HG03575 (cell line): ENCODE measurements at regions not wholly inside any gene's neighbourhood (a gene's known extent, or its start where the extent isn't known, plus 50 kb on each side); places are given as distances from the start of the nearest gene placed in this dataset.
"Not testable (repeated sequence)": the region's sequence is repeated elsewhere in the genome, so short reads cannot be mapped to it uniquely, and the experiment has no call there.

ENCODE experiments used
- ATAC-seq: cut with Tn5 transposase; IDR thresholded peaks from one replicate; pipeline ENCODE4 v1.9.1; 2021; ENCODE audit not compliant: unreplicated experiment, insufficient number of reproducible peaks, low FRiP score; ENCODE audit errors: extremely low read depth

GRCh38 chr5:56763711-56764466 lies 51.5 kb upstream of the MAP3K1 start:
- ATAC-seq: no peak

GRCh38 chr5:56763182-56763581 lies 52.2 kb upstream of the MAP3K1 start:
- ATAC-seq: no peak

DNA sequence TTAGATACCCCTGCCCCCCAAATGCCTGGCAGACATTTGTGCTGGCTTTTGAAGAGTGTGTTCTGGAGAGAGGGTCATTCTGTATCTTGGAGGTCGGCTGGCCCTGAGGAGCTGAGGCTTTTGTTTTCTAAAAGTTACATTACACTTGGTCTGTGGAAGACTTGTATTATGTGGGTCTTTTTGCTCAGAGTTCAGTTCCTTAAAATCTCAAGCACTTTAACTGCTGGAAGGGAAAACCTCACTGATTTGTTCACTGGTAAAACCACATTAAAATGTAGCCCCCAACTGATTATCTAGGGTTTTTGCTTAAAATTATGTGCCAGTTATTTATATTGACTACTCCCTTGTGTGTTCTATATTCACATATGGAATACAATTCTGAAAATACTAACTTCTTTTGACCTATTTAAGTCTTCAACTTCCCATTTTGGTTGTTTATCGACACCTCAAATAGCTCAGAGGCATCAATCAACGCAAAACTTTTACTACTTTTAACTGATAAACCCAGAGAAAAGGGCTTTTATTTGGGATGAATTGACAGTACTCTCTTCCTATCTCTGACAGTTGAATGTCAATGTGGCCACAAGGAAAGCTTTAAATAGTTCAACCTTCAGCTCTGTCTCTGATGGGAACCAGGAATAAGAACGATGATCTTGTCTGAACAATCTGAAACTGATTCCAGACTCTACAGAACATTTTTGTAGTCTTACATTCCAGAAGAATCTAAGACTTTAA lies 54.0 kb upstream of the MAP3K1 start:
- no peak for ATAC-seq

DNA sequence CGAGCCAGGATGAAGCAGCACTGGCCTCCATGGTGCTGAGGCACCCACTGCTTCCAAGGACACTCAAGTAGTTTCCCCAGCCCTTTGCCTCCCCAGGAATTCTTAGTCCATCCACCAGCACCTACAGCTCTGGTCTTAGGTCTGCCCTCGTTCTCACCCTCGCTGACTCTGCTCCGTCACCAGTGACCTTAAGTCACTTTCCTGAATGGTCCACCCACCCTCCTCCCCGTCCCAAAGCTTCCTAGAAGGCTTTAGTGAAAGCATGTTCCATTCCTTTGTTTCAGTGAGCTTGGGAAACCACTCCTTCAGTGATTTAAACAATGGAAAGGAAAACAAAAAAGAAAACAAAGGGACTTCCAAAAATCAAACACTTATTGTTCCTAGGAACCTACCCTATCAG lies 54.6 kb upstream of the MAP3K1 start:
- no peak for ATAC-seq

- ATAC-seq: no peak
These were observed 55.7 kb upstream of the MAP3K1 start for GRCh38 chr5:56759521-56760216.

- ATAC-seq: no peak
These were observed 58.3 kb upstream of the MAP3K1 start for GRCh38 chr5:56757077-56757476.

DNA sequence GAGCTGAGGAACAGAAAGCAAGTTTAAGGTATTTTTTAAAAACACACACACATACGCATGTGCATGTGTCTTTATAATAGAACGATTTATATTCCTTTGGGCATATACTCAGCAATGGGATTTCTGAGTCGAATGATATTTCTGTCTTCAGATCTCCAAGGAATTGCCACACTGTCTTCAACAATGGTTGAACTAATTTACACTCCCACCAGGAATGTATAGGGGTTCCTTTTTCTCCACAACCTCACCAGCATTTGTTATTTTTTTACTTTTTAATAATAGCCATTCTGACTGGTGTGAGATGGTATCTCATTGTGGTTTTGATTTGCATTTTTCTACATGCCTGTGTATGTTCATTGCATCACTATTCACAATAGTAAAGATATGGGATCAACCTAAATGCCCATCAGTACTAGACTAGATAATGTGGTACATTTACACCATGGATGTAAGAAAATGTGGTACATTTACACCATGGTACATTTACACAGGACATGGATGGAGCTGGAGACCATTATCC lies 60.3 kb upstream of the MAP3K1 start:
- ATAC-seq: no peak

DNA sequence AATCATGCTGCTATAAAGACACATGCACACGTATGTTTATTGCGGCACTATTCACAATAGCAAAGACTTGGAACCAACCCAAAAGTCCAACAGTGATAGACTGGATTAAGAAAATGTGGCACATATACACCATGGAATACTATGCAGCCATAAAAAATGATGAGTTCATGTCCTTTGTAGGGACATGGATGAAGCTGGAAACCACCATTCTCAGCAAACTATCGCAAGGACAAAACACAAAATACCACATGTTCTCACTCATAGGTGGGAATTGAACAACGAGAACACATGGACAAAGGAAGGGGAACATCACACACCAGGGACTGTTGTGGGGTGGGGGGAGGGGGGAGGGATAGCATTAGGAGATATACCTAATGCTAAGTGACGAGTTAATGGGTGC lies 61.8 kb upstream of the MAP3K1 start:
- ATAC-seq: not testable (repeated sequence)

DNA sequence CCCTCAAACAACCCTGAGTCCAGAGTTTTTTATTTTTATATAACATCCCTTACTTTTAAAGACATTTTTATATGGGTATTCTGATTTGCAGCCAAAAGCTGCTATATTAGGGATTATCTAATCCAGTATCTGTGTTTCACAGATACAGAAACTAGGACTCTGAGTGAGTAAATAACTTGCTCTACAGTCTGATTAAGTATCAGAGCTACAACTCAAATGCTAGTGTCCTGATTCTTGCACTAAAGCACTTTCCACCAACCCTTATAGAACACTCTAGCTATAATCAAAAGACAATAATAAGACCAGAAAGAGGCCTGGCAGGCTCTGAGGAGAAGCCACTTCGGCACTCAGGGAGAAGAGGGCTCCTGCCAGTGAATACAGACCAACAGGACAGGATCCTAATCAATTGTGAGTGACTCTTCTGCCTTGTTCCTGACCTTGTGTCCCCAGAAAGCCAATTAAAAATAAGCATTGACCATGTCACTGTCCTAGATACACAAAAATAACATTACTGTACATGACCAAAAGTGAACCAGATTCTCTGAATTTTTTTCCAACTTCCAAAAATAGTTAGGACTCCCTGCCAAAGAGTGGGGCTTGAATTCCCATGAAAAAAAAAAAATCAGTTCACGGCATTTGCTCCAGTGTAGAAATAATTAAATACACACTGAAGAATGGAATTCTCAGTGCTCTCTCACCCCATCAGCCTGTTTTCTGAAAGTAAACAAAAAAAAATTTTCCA lies 63.6 kb upstream of the MAP3K1 start:
- ATAC-seq: no peak

GRCh38 chr5:56749842-56750241 lies 65.5 kb upstream of the MAP3K1 start:
- no peak for ATAC-seq

GRCh38 chr5:56746553-56747339 lies 68.6 kb upstream of the MAP3K1 start:
- ATAC-seq: no peak

GRCh38 chr5:56745864-56746263 lies 69.5 kb upstream of the MAP3K1 start:
- ATAC-seq: no peak

DNA sequence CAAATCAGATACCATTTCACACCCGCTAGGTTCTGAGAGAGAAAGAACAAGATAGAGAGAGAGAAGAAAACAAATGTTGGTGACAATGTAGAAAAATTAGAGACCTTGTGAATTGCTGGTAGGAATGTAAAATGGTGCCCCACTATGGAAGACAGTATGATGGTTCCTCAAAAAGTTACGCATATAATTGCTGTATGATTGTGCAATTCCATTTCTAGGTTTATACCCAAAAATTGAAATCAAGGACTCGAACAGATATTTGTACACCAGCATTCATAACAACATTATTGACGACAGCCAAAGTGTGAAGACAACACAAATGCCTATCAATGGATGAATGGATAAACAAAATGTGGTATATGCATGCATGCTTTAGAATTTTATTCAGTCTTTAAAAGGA lies 74.5 kb upstream of the MAP3K1 start:
- ATAC-seq: no peak

GRCh38 chr5:56739990-56740389 lies 75.4 kb upstream of the MAP3K1 start:
- no peak for ATAC-seq

DNA sequence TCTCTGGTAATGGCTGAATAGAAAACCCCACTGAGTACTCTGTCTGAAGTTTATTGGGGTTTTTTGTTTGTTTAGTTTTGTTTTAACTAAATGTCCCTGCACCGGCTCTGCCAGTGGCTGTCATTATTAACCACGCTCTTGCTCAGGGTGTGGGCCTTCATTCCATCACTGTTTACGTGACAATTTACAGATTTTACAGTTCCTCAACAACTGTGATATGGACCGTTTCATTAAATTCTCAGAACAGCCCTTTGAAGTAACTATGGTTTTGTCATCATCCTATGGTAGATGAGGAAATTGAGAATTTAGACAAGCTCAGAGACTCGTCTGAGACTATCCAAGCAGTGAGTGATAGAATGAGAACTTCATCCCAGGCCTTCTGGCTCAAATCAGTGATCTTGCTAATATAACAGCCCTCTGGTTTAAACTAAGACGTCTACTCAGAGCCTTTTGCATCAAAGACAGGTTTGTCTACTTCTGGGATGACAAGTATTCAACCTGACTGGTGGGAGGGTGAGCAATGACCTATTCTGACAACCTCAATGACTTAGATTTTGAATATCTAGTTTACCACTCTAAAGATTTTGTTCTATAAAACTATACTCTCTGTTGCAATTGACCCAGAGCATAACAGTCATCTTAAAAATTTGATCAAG lies 77.3 kb upstream of the MAP3K1 start:
- no peak for ATAC-seq

DNA sequence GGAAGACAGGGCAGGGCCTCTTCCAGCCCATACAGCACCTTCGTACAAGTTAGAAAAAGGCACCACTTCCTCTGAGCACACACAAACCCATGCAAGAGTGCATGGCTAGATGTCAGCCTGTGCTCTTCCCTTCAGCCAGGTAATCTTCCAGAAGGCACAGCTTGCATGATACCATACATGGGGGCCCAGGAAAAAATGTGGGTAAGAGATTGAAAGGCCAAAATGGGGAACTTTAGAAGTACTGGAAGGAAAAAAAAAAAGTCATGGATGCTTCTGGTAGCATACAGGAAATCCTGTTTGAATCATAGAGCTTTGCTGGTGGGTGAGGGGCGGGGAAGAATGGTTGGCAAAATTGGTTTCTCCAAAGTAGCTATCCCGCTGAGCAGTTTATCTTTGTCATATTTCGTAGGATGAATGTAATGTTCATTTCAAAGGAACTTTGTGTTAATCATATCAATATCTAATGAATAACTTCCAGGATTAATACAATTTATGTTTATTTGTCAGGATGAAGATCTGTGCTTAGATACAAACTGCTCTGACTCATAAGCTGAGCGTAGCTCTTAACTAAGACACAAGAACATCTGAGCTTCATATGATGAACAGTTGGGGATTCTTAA lies 78.2 kb upstream of the MAP3K1 start:
- no peak for ATAC-seq

DNA sequence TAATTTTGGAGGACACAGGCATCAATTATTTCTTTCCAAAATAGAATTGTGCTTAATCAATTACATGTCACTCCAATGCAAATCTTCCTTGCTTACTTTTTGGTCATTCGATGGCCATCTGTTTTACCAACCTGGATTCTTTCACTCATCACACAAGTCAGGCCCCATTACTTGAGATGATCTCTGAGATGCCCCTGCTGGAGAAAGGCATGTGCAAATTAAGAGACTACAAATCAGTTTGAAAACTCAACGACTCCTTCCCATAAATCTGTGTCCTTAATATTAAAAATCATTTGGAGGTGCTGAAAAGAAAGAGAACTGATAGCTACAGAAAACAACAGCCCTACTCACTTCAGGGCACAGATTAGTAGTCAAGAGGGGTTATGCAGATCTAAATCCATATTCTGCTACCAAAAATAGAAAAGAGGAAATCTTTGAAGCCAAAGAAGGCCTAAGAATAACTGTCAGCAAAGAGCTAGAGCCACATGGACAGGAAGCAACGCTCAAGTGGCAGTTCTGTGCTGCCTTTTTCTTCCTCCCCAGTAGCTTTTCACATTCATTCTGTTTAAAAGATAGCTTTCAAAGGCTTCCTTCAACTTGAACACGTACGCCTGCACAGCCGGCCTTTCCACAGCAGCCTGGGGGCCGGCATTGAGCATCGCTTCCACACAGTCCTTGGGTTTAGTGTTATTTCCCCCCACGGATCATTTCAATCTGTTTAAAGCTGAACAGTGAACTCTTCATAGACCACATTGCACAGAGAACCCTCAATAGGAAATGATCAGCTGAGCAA lies 79.3 kb upstream of the MAP3K1 start:
- ATAC-seq: no peak
